A549 (cell line): ENCODE measurements at regions not wholly inside any gene's neighbourhood (a gene's known extent, or its start where the extent isn't known, plus 50 kb on each side); places are given as distances from the start of the nearest gene placed in this dataset.

Experiments
- CBX8 ChIP-seq: fragments of 200-600 bp; sonication (generic); IDR thresholded peaks from 2 replicates; pipeline ENCODE4 v1.6.1; 2016
- CHD4 ChIP-seq: fragments of 200-600 bp; sonication (generic); IDR thresholded peaks from 2 replicates; pipeline ENCODE4 v1.6.1; 2016; ENCODE audit warnings: antibody characterized with exemption, mild to moderate bottlenecking, borderline replicate concordance
- CTCF ChIP-seq: fragments of >200 bp; sonication (Bioruptor Twin); formaldehyde crosslinking; IDR thresholded peaks from 3 replicates; pipeline ENCODE4 v1.5.1; 2016
- EP300 ChIP-seq, 2 experiments: fragments of >200 bp; sonication (Bioruptor Twin); formaldehyde crosslinking; IDR thresholded peaks; 2 replicates in 1 of 2; 3 replicates in 1 of 2; pipeline ENCODE4 v1.6.1; 2016 to 2017
- FOSL2 ChIP-seq, 2 experiments: fragments of 450-650 bp in 1 of 2; fragments of >200 bp in 1 of 2; sonication (Bioruptor Twin) in 1 of 2; formaldehyde crosslinking; IDR thresholded peaks; 2 replicates each; pipeline versions ENCODE4 v1.5.0 to v1.6.1; 2016 to 2020; ENCODE audit warnings: mild to moderate bottlenecking in 1 of 2, moderate library complexity in 1 of 2
- MAX ChIP-seq: IDR thresholded peaks from 2 replicates; pipeline ENCODE4 v1.6.1; 2012
- POLR2A ChIP-seq: IDR thresholded peaks from 2 replicates; pipeline ENCODE4 v1.6.1; 2012; ENCODE audit warnings: mild to moderate bottlenecking, low read length
- POLR2AphosphoS2 ChIP-seq: conservative IDR thresholded peaks from 2 replicates; pipeline ENCODE4 v1.6.1; 2012; ENCODE audit warnings: low read length, improper control_type of control experiment, inconsistent platforms
- RCOR1 ChIP-seq: fragments of 150-350 bp; IDR thresholded peaks from 2 replicates; pipeline ENCODE4 v1.6.1; 2014; ENCODE audit warnings: antibody characterized with exemption, low read length, low read depth
- RFX5 ChIP-seq: fragments of 450-650 bp; IDR thresholded peaks from 2 replicates; pipeline ENCODE4 v1.7.1; 2014; ENCODE audit warnings: antibody characterized with exemption, mild to moderate bottlenecking, moderate library complexity
- SMC3 ChIP-seq: fragments of >200 bp; sonication (Bioruptor Twin); formaldehyde crosslinking; IDR thresholded peaks from 3 replicates; pipeline ENCODE4 v1.6.1; 2018; ENCODE audit warnings: inconsistent platforms
- SREBF2 ChIP-seq: fragments of 450-650 bp; IDR thresholded peaks from 2 replicates; pipeline ENCODE4 v1.6.1; 2014; ENCODE audit warnings: mild to moderate bottlenecking, moderate library complexity
- TF ChIP-seq, protein P1 (sequence below): fragments of 150-350 bp; IDR thresholded peaks from 2 replicates; pipeline ENCODE4 v1.6.1; 2014; ENCODE audit warnings: low read depth, mild to moderate bottlenecking, low read length
- TF ChIP-seq, protein P2 (sequence below): fragments of 450-650 bp; IDR thresholded peaks from 2 replicates; pipeline ENCODE4 v1.6.1; 2014; ENCODE audit warnings: antibody characterized with exemption

GRCh38 chr4:58166490-58166889, 1056.3 kb upstream of the IGFBP7 start:
- TF ChIP-seq MAX (no peak), RFX5 (no peak), CTCF (no peak), SMC3 (no peak), POLR2A (no peak), CHD4 (no peak), SREBF2 (no peak), FOSL2 (IDR thresholded peaks at IDR 0.05) (no peak), FOSL2 (CRISPR knock-in tag; IDR thresholded peaks at IDR 0.05) (no peak), POLR2AphosphoS2 (no peak), CBX8 (no peak), EP300 (IDR thresholded peaks at IDR 0.05) (no peak), RCOR1 (no peak)
- TF ChIP-seq, protein P1, sequence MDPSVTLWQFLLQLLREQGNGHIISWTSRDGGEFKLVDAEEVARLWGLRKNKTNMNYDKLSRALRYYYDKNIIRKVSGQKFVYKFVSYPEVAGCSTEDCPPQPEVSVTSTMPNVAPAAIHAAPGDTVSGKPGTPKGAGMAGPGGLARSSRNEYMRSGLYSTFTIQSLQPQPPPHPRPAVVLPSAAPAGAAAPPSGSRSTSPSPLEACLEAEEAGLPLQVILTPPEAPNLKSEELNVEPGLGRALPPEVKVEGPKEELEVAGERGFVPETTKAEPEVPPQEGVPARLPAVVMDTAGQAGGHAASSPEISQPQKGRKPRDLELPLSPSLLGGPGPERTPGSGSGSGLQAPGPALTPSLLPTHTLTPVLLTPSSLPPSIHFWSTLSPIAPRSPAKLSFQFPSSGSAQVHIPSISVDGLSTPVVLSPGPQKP, result no peak
- TF ChIP-seq, protein P2, sequence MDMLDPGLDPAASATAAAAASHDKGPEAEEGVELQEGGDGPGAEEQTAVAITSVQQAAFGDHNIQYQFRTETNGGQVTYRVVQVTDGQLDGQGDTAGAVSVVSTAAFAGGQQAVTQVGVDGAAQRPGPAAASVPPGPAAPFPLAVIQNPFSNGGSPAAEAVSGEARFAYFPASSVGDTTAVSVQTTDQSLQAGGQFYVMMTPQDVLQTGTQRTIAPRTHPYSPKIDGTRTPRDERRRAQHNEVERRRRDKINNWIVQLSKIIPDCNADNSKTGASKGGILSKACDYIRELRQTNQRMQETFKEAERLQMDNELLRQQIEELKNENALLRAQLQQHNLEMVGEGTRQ, result no peak
